ENCODE measurements at regions not wholly inside any gene's neighbourhood (a gene's known extent, or its start where the extent isn't known, plus 50 kb on each side); places are given as distances from the start of the nearest gene placed in this dataset.

DNA sequence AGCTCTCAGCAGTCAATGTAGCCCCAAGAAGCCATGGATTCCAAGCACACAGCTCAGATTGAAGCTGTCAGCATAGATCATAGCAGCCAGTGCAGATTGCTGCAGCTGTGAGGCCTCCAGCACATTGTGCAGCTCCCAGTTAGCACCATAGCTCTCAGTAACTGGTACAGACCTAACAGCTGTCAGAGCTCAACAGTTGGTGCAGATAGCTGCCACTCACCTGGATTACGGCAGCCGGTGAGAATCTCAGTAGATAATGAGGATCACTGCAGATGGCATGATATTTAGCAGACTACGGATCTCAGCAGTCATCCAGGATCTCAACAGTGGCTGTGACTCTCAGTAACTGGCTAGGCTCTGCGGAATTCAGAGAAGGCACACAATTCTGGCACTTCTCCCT lies 500.4 kb downstream of the TUSC1 start:
- no TSS peak for BruUV-seq (replicated peaks)
- Histone ChIP-seq H3K36me3 (ENCODE audit: control insufficient read depth, insufficient read depth, low read length) (no peaks in the 10 kb centered on the region), H3K27ac (ENCODE audit: low read length) (no peak overlapping the region), H3K4me3 (ENCODE audit: low read depth in 2 of 2, low read length in 2 of 2) (no peak overlapping the region), H3K9me3 (ENCODE audit: control insufficient read depth, insufficient read depth, low read depth, low read length) (no peaks in the 10 kb centered on the region), H3K4me1 (ENCODE audit: control insufficient read depth, insufficient read depth, low read length) (no peaks in the 10 kb centered on the region), H3K27me3 (ENCODE audit: control insufficient read depth, insufficient read depth, low read length) (no peaks in the 10 kb centered on the region)
- no peak for DNase-seq (ENCODE audit: low read depth, low spot score)
- POLR2A ChIA-PET, result no interaction called here
- intact Hi-C loops (cut with micrococcal nuclease; ENCODE audit: unreplicated experiment), result no loop called here
- ATAC-seq, result no peak
- in situ Hi-C loops (cut with HindIII; ENCODE audit: low pct_unique_long_range_greater_than_20kb, low sequenced_read_pairs), result no loop called here
- TF ChIP-seq SIN3A (IDR thresholded peaks at IDR 0.05; ENCODE audit: borderline replicate concordance, insufficient read depth, low read depth, low read length) (no peak), TCF7L2 (IDR thresholded peaks at IDR 0.05; ENCODE audit: low read depth, low read length) (no peak), POLR2AphosphoS5 (IDR thresholded peaks at IDR 0.05; ENCODE audit: low read depth, low read length) (no peak)
- TF ChIP-seq, protein P1, sequence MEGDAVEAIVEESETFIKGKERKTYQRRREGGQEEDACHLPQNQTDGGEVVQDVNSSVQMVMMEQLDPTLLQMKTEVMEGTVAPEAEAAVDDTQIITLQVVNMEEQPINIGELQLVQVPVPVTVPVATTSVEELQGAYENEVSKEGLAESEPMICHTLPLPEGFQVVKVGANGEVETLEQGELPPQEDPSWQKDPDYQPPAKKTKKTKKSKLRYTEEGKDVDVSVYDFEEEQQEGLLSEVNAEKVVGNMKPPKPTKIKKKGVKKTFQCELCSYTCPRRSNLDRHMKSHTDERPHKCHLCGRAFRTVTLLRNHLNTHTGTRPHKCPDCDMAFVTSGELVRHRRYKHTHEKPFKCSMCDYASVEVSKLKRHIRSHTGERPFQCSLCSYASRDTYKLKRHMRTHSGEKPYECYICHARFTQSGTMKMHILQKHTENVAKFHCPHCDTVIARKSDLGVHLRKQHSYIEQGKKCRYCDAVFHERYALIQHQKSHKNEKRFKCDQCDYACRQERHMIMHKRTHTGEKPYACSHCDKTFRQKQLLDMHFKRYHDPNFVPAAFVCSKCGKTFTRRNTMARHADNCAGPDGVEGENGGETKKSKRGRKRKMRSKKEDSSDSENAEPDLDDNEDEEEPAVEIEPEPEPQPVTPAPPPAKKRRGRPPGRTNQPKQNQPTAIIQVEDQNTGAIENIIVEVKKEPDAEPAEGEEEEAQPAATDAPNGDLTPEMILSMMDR (IDR thresholded peaks at IDR 0.05), result no peak
- TF ChIP-seq, protein P2, sequence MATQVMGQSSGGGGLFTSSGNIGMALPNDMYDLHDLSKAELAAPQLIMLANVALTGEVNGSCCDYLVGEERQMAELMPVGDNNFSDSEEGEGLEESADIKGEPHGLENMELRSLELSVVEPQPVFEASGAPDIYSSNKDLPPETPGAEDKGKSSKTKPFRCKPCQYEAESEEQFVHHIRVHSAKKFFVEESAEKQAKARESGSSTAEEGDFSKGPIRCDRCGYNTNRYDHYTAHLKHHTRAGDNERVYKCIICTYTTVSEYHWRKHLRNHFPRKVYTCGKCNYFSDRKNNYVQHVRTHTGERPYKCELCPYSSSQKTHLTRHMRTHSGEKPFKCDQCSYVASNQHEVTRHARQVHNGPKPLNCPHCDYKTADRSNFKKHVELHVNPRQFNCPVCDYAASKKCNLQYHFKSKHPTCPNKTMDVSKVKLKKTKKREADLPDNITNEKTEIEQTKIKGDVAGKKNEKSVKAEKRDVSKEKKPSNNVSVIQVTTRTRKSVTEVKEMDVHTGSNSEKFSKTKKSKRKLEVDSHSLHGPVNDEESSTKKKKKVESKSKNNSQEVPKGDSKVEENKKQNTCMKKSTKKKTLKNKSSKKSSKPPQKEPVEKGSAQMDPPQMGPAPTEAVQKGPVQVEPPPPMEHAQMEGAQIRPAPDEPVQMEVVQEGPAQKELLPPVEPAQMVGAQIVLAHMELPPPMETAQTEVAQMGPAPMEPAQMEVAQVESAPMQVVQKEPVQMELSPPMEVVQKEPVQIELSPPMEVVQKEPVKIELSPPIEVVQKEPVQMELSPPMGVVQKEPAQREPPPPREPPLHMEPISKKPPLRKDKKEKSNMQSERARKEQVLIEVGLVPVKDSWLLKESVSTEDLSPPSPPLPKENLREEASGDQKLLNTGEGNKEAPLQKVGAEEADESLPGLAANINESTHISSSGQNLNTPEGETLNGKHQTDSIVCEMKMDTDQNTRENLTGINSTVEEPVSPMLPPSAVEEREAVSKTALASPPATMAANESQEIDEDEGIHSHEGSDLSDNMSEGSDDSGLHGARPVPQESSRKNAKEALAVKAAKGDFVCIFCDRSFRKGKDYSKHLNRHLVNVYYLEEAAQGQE (IDR thresholded peaks at IDR 0.05; ENCODE audit: insufficient read depth in 1 of 2, low read depth in 2 of 2, low read length in 1 of 2), result no peak
- CTCF ChIA-PET, result no interaction called here

DNA sequence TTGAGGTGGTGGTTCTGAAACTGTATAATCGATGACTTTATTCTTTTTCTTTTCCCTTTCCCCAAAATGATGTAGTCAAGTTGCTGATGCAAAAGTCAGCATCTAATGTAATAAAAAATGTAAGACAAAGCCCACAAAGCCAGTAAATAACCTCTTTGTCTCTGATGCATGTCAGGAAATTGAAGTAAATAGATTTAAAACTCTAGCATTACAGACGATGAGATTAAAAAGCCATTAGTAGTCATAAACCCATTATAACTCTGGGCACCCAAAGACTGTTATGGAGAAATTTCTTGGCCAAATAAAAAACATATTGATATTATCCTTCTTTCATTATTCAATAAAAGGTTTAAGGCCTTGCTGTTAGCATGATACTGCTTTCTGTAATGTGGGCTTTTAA lies 548.7 kb downstream of the TUSC1 start:
- no peaks in the 10 kb centered on the region for H3K4me1 ChIP-seq (ENCODE audit: control insufficient read depth, insufficient read depth, low read length)
- H3K4me3 ChIP-seq (ENCODE audit: low read depth in 2 of 2, low read length in 2 of 2), result no peak overlapping the region
- in situ Hi-C loops (cut with HindIII; ENCODE audit: low pct_unique_long_range_greater_than_20kb, low sequenced_read_pairs), result no loop called here
- intact Hi-C loops (cut with micrococcal nuclease; ENCODE audit: unreplicated experiment), result no loop called here
- H3K27me3 ChIP-seq (ENCODE audit: control insufficient read depth, insufficient read depth, low read length), result no peaks in the 10 kb centered on the region
- POLR2A ChIA-PET, result no interaction called here
- H3K36me3 ChIP-seq (ENCODE audit: control insufficient read depth, insufficient read depth, low read length), result no peaks in the 10 kb centered on the region
- ATAC-seq (no peak), DNase-seq (ENCODE audit: low read depth, low spot score) (no peak)
- no peaks in the 10 kb centered on the region for H3K9me3 ChIP-seq (ENCODE audit: control insufficient read depth, insufficient read depth, low read depth, low read length)
- no TSS peak for BruUV-seq (replicated peaks)
- CTCF ChIA-PET, result no interaction called here
- no peak overlapping the region for H3K27ac ChIP-seq (ENCODE audit: low read length)
- TF ChIP-seq, protein P1 (IDR thresholded peaks at IDR 0.05), result no peak
- TF ChIP-seq SIN3A (IDR thresholded peaks at IDR 0.05; ENCODE audit: borderline replicate concordance, insufficient read depth, low read depth, low read length) (no peak), TCF7L2 (IDR thresholded peaks at IDR 0.05; ENCODE audit: low read depth, low read length) (no peak), POLR2AphosphoS5 (IDR thresholded peaks at IDR 0.05; ENCODE audit: low read depth, low read length) (no peak)
- TF ChIP-seq, protein P2 (IDR thresholded peaks at IDR 0.05; ENCODE audit: insufficient read depth in 1 of 2, low read depth in 2 of 2, low read length in 1 of 2), result no peak
